ENCODE measurements at regions not wholly inside any gene's neighbourhood (a gene's known extent, or its start where the extent isn't known, plus 50 kb on each side); places are given as distances from the start of the nearest gene placed in this dataset.
A peak's percentile ranks its signal among the peaks of the same experiment; 100 is the strongest.

GRCh38 chr2:193778293-193778692 lies 1583.6 kb upstream of the TMEFF2 start:
- no peak for DNase-seq

- no peak for DNase-seq
Measured at GRCh38 chr2:193776988-193777387, 1582.3 kb upstream of the TMEFF2 start.

- no peak for DNase-seq
Measured at GRCh38 chr2:193774166-193774565, 1579.4 kb upstream of the TMEFF2 start.

GRCh38 chr2:193751299-193751698 lies 1556.6 kb upstream of the TMEFF2 start:
- DNase-seq, result no peak

GRCh38 chr2:193749485-193749884 lies 1554.8 kb upstream of the TMEFF2 start:
- DNase-seq, result no peak

GRCh38 chr2:193743089-193743488 lies 1548.4 kb upstream of the TMEFF2 start:
- no peak for DNase-seq

GRCh38 chr2:193738892-193739291 lies 1544.2 kb upstream of the TMEFF2 start:
- no peak for DNase-seq

- DNase-seq, result no peak
Measured at GRCh38 chr2:193712912-193713311, 1518.2 kb upstream of the TMEFF2 start.

- DNase-seq, result no peak
Measured at GRCh38 chr2:193703411-193703810, 1508.7 kb upstream of the TMEFF2 start.

- no peak for DNase-seq
Measured at GRCh38 chr2:193701484-193701883, 1506.8 kb upstream of the TMEFF2 start.

GRCh38 chr2:193695367-193695766 lies 1500.6 kb upstream of the TMEFF2 start:
- DNase-seq, result no peak

GRCh38 chr2:193693758-193694157 lies 1499.0 kb upstream of the TMEFF2 start:
- DNase-seq, result no peak

- no peak for DNase-seq
Measured at GRCh38 chr2:193690572-193690971, 1495.8 kb upstream of the TMEFF2 start.

GRCh38 chr2:193687195-193687594 lies 1492.5 kb upstream of the TMEFF2 start:
- no peak for DNase-seq

- no peak for DNase-seq
Measured at GRCh38 chr2:193679847-193680246, 1485.1 kb upstream of the TMEFF2 start.

- no peak for DNase-seq
Measured at GRCh38 chr2:193670478-193670877, 1475.7 kb upstream of the TMEFF2 start.

GRCh38 chr2:193668557-193669323 lies 1474.0 kb upstream of the TMEFF2 start:
- DNase-seq, result no peak

GRCh38 chr2:193627927-193628272 lies 1433.2 kb upstream of the TMEFF2 start:
- DNase-seq, result no peak

GRCh38 chr2:193627187-193627926 lies 1432.6 kb upstream of the TMEFF2 start:
- no peak for DNase-seq

GRCh38 chr2:193608451-193608850 lies 1413.7 kb upstream of the TMEFF2 start:
- no peak for DNase-seq

GRCh38 chr2:193590831-193591230 lies 1396.1 kb upstream of the TMEFF2 start:
- no peak for DNase-seq

GRCh38 chr2:193584522-193584938 lies 1389.8 kb upstream of the TMEFF2 start:
- peak; percentile 12 for DNase-seq

GRCh38 chr2:193583638-193584400 lies 1389.1 kb upstream of the TMEFF2 start:
- DNase-seq, result peak; percentile 16

- DNase-seq, result no peak
Measured at GRCh38 chr2:193581807-193582206, 1387.1 kb upstream of the TMEFF2 start.
